RWPE2 (cell line): ENCODE measurements at regions not wholly inside any gene's neighbourhood (a gene's known extent, or its start where the extent isn't known, plus 50 kb on each side); places are given as distances from the start of the nearest gene placed in this dataset.

Experiments used
- ATAC-seq: fragments of 200-7000 bp; cut with Tn5 transposase; 3 replicates; pipeline ENCODE4 v1.9.1; 2021; ENCODE audit warnings: low read depth
- DNase-seq: peaks from one replicate; pipeline ENCODE4 v3.0.0-alpha.2; 2020; ENCODE audit warnings: low spot score
- H3K27ac ChIP-seq: fragments of 450-650 bp; 2 replicates; pipeline ENCODE4 v1.5.1; 2017; ENCODE audit warnings: mild to moderate bottlenecking; ENCODE audit not compliant: poor library complexity, severe bottlenecking
- H3K27me3 ChIP-seq: fragments of 250-450 bp; sonication (Bioruptor Pico); 2 replicates; pipeline ENCODE4 v1.5.1; 2021; ENCODE audit warnings: mild to moderate bottlenecking, moderate library complexity; ENCODE audit not compliant: insufficient read depth, poor library complexity, severe bottlenecking
- H3K36me3 ChIP-seq: fragments of 250-450 bp; sonication (Bioruptor Pico); 2 replicates; pipeline ENCODE4 v1.5.1; 2020; ENCODE audit warnings: low read depth, mild to moderate bottlenecking, moderate library complexity
- H3K4me1 ChIP-seq: fragments of 250-450 bp; sonication (Bioruptor Pico); 2 replicates; pipeline ENCODE4 v1.5.1; 2021; ENCODE audit warnings: mild to moderate bottlenecking, moderate library complexity; ENCODE audit not compliant: insufficient read depth, poor library complexity, severe bottlenecking
- H3K4me3 ChIP-seq: fragments of 250-450 bp; sonication (Bioruptor Pico); 2 replicates; pipeline ENCODE4 v1.5.1; 2021; ENCODE audit warnings: mild to moderate bottlenecking, moderate library complexity; ENCODE audit not compliant: severe bottlenecking
- H3K9me3 ChIP-seq: fragments of 250-450 bp; sonication (Bioruptor Pico); 2 replicates; pipeline ENCODE4 v1.5.1; 2021; ENCODE audit warnings: mild to moderate bottlenecking, moderate library complexity; ENCODE audit not compliant: severe bottlenecking
- TF ChIP-seq, protein P1 (sequence below): fragments of 450-650 bp; IDR thresholded peaks from one replicate; pipeline ENCODE4 v1.5.1; 2017; ENCODE audit warnings: mild to moderate bottlenecking, moderate library complexity; ENCODE audit not compliant: poor library complexity, severe bottlenecking

DNA sequence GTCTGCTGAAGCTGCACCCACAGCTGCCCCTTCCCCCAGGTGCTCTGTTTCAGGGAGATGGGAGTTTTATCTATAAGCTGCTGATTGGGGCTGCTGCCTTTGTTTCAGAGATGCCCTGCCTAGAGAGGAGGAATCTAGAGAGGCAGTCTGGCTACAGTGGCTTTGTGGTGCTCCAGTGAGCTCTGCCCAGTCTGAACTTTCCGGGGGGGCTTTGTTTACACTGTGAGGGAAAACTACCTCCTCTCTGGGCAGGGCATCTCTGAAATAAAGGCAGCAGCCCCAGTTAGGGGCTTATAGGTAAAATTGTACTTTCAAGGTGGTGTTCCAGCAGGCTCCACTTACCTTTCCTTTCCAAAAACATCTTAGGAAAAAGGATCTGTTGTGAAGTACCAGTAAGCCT lies 242.2 kb downstream of the SPRY1 start:
- Histone ChIP-seq H3K4me3 (no peak overlapping the region), H3K27me3 (no peaks in the 10 kb centered on the region), H3K4me1 (peaks cover 3% of the 10 kb centered on the region), H3K27ac (no peak overlapping the region), H3K9me3 (no peaks in the 10 kb centered on the region), H3K36me3 (no peaks in the 10 kb centered on the region)
- DNase-seq (no peak), ATAC-seq (no peak)
- TF ChIP-seq, protein P1, sequence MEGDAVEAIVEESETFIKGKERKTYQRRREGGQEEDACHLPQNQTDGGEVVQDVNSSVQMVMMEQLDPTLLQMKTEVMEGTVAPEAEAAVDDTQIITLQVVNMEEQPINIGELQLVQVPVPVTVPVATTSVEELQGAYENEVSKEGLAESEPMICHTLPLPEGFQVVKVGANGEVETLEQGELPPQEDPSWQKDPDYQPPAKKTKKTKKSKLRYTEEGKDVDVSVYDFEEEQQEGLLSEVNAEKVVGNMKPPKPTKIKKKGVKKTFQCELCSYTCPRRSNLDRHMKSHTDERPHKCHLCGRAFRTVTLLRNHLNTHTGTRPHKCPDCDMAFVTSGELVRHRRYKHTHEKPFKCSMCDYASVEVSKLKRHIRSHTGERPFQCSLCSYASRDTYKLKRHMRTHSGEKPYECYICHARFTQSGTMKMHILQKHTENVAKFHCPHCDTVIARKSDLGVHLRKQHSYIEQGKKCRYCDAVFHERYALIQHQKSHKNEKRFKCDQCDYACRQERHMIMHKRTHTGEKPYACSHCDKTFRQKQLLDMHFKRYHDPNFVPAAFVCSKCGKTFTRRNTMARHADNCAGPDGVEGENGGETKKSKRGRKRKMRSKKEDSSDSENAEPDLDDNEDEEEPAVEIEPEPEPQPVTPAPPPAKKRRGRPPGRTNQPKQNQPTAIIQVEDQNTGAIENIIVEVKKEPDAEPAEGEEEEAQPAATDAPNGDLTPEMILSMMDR, result no peak

DNA sequence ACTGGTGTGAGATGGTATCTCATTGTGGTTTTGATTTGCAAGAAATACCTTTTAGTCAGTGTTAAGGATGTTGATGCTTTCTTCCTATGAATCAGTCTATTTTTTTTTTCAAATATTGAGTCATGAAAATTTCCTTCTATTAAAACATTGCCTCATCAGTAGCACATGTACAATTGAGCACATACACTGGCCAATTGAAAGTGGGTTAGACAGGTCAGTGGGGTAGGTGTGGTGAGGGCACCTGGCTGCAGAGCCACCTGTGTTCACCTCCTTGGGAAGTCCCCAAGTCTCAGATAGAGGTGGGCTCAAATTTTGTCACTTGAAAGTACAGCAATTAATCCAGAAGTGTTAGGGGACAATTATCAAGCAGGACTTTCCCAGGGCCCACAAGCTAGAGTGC lies 243.7 kb downstream of the SPRY1 start:
- DNase-seq (no peak), ATAC-seq (peak; percentile 94)
- Histone ChIP-seq H3K9me3 (no peaks in the 10 kb centered on the region), H3K4me1 (peaks cover 3% of the 10 kb centered on the region), H3K27me3 (no peaks in the 10 kb centered on the region), H3K4me3 (no peak overlapping the region), H3K27ac (peak overlapping the region; percentile 41), H3K36me3 (no peaks in the 10 kb centered on the region)
- TF ChIP-seq, protein P1, result no peak

DNA sequence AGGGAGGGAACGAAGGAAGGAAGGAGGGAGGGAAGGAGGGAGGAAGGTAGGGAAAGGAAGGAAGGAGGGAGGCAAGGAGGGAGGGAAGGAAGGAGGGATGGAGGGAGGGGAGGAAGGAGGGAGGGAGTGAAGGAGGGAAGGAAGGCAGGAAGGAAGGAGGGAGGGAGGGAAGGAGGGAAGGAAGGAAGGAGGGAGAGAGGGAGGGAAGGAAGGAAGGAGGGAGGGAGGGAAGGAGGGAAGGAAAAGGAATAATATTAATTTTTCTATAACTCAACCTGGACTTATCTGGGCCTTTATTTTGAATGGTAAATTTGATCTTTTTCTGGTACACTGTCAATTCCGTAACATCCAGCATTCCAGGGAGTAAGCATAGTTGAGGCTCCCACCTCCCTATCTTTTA lies 244.2 kb downstream of the SPRY1 start:
- peaks cover 3% of the 10 kb centered on the region for H3K4me1 ChIP-seq
- ATAC-seq (no peak), DNase-seq (no peak)
- no peak overlapping the region for H3K4me3 ChIP-seq
- H3K27ac ChIP-seq, result no peak overlapping the region
- H3K9me3 ChIP-seq, result no peaks in the 10 kb centered on the region
- no peaks in the 10 kb centered on the region for H3K36me3 ChIP-seq
- H3K27me3 ChIP-seq, result no peaks in the 10 kb centered on the region
- TF ChIP-seq, protein P1, result no peak

DNA sequence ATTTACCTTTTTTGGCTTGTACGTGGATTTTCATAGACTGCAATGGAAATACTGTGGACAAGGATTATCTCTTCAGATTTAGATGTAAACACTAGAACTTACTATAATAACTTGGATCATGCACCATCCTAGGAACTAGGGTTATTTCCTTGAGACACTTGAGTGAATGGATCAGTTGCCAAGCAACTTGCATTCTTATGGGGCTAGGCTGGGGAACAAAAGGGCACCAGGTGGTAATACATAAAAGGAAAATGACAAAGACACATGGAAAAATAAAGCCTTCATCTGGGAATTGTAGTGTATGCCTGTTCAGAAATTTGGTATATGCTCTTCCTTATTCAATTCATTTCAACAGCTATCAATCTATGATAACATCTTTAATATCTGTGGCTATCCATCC lies 247.1 kb downstream of the SPRY1 start:
- peaks cover 3% of the 10 kb centered on the region for H3K4me1 ChIP-seq
- no peaks in the 10 kb centered on the region for H3K27me3 ChIP-seq
- H3K9me3 ChIP-seq, result no peaks in the 10 kb centered on the region
- H3K27ac ChIP-seq, result no peak overlapping the region
- no peaks in the 10 kb centered on the region for H3K36me3 ChIP-seq
- ATAC-seq (no peak), DNase-seq (no peak)
- TF ChIP-seq, protein P1, result no peak
- no peak overlapping the region for H3K4me3 ChIP-seq

DNA sequence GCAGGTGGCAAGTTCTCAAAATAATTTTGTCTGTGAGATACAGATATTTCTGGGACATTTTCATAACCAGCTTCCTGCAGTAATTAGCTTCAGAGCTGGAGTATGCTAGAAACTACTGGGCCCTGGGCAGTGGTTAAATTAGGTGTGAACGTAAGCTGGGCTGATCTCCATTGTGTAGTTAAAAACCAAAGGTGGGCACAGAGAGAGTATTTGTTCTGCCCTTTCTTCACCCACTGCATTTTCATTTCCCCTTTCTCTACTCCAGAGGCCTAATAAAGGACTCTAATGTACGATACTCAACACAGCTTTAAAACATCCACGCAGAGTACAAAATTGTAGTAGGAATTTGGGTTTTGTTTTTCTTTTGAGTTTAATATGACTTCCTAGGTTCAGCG lies 252.7 kb downstream of the SPRY1 start:
- no peaks in the 10 kb centered on the region for H3K27me3 ChIP-seq
- H3K9me3 ChIP-seq, result no peaks in the 10 kb centered on the region
- ATAC-seq, result no peak
- H3K4me3 ChIP-seq, result no peak overlapping the region
- no peaks in the 10 kb centered on the region for H3K36me3 ChIP-seq
- TF ChIP-seq, protein P1, result no peak
- H3K27ac ChIP-seq, result peak overlapping the region; percentile 26
- peaks cover 19% of the 10 kb centered on the region for H3K4me1 ChIP-seq
- no peak for DNase-seq
